COLO668 (cell line): ENCODE measurements at regions not wholly inside any gene's neighbourhood (a gene's known extent, or its start where the extent isn't known, plus 50 kb on each side); places are given as distances from the start of the nearest gene placed in this dataset.
"Not testable (repeated sequence)": the region's sequence is repeated elsewhere in the genome, so short reads cannot be mapped to it uniquely, and the experiment has no call there.

ENCODE experiments used
- DNase-seq: peaks from one replicate; lab custom pipeline; 2025; ENCODE audit not compliant: unreplicated experiment; lab: John Stamatoyannopoulos, UW

- no peak for DNase-seq
Observed at GRCh38 chr10:9921544-9921943, 1096.1 kb upstream of the CELF2 start.

- DNase-seq, result no peak
Observed at GRCh38 chr10:9922126-9922870, 1095.4 kb upstream of the CELF2 start.

GRCh38 chr10:9926003-9926402 is 1091.7 kb upstream of the CELF2 start:
- no peak for DNase-seq

GRCh38 chr10:9926881-9927280 is 1090.8 kb upstream of the CELF2 start:
- no peak for DNase-seq

- no peak for DNase-seq
Observed at GRCh38 chr10:9939716-9940115, 1078.0 kb upstream of the CELF2 start.

- no peak for DNase-seq
Observed at GRCh38 chr10:9944690-9945089, 1073.0 kb upstream of the CELF2 start.

- DNase-seq, result no peak
Observed at GRCh38 chr10:9950070-9950469, 1067.6 kb upstream of the CELF2 start.

- DNase-seq, result no peak
Observed at GRCh38 chr10:9951481-9952257, 1066.0 kb upstream of the CELF2 start.

- no peak for DNase-seq
Observed at GRCh38 chr10:9957351-9957750, 1060.3 kb upstream of the CELF2 start.

GRCh38 chr10:9957876-9958275 is 1059.8 kb upstream of the CELF2 start:
- not testable (repeated sequence) for DNase-seq

- no peak for DNase-seq
Observed at GRCh38 chr10:9965341-9965740, 1052.3 kb upstream of the CELF2 start.

GRCh38 chr10:9986786-9987185 is 1030.9 kb upstream of the CELF2 start:
- DNase-seq, result no peak

- DNase-seq, result no peak
Observed at GRCh38 chr10:9987197-9987596, 1030.5 kb upstream of the CELF2 start.

GRCh38 chr10:9992661-9993060 is 1025.0 kb upstream of the CELF2 start:
- no peak for DNase-seq

- DNase-seq, result no peak
Observed at GRCh38 chr10:9994131-9994530, 1023.5 kb upstream of the CELF2 start.

GRCh38 chr10:9999627-10000026 is 1018.0 kb upstream of the CELF2 start:
- DNase-seq, result no peak

GRCh38 chr10:10007957-10008356 is 1009.7 kb upstream of the CELF2 start:
- DNase-seq, result no peak

- DNase-seq, result no peak
Observed at GRCh38 chr10:10010397-10010796, 1007.3 kb upstream of the CELF2 start.

GRCh38 chr10:10014846-10015245 is 1002.8 kb upstream of the CELF2 start:
- no peak for DNase-seq

GRCh38 chr10:10017716-10018115 is 1000.0 kb upstream of the CELF2 start:
- no peak for DNase-seq

- no peak for DNase-seq
Observed at GRCh38 chr10:10020945-10021344, 996.7 kb upstream of the CELF2 start.

GRCh38 chr10:10032991-10033390 is 984.7 kb upstream of the CELF2 start:
- no peak for DNase-seq
